B cell (primary cell): ENCODE measurements at regions not wholly inside any gene's neighbourhood (a gene's known extent, or its start where the extent isn't known, plus 50 kb on each side); places are given as distances from the start of the nearest gene placed in this dataset.

Experiments used
- ATAC-seq: fragments of 200-7000 bp; cut with Tn5 transposase; one replicate; pipeline ENCODE4 v1.10.0; 2021; ENCODE audit warnings: low read depth, mild to moderate bottlenecking, moderate number of reproducible peaks, moderate library complexity
- CTCF ChIA-PET: fragments of 350-600 bp; sonication (Branson Sonifier 250); formaldehyde crosslinking; loops from one replicate; lab custom pipeline; 2021; ENCODE audit warnings: antibody characterized with exemption, inconsistent platforms; lab: Charles Lee
- POLR2A ChIA-PET: fragments of 350-600 bp; sonication (Branson Sonifier 250); formaldehyde crosslinking; loops from one replicate; lab custom pipeline; 2021; ENCODE audit warnings: antibody characterized with exemption; lab: Charles Lee
- DNase-seq: peaks from one replicate; pipeline ENCODE4 v3.0.0; 2013
- H2AFZ ChIP-seq: 2 replicates; pipeline ENCODE4 v1.6.1; 2012; ENCODE audit warnings: mild to moderate bottlenecking, low read depth, low read length; ENCODE audit not compliant: insufficient read depth, poor library complexity, severe bottlenecking
- H3K27ac ChIP-seq, 2 donors: 1 replicate in 1 of 2; 2 replicates in 1 of 2; pipeline ENCODE4 v1.5.1; 2012 to 2013; ENCODE audit warnings: low read length in 2 of 2, mild to moderate bottlenecking in 2 of 2, moderate library complexity in 1 of 2
- H3K27me3 ChIP-seq, 4 experiments: fragments of 200-600 bp in 1 of 4; sonication (generic) in 1 of 4; replicated peaks in 1 of 4; 1 replicate in 2 of 4; 2 replicates in 2 of 4; pipeline versions ENCODE4 v1.6.1 to v1.7.0; 2013 to 2016; ENCODE audit warnings: low read length in 3 of 4, mild to moderate bottlenecking in 2 of 4, mixed read lengths in 1 of 4, moderate library complexity in 1 of 4; ENCODE audit not compliant: insufficient read depth in 4 of 4, control insufficient read depth in 3 of 4; ENCODE audit errors: control extremely low read depth in 1 of 4
- H3K36me3 ChIP-seq, 2 experiments: replicated peaks in 1 of 2; 1 replicate in 1 of 2; 2 replicates in 1 of 2; pipeline versions ENCODE4 v1.6.1 to v1.7.1; 2013; ENCODE audit warnings: low read length in 1 of 2; ENCODE audit not compliant: insufficient read depth in 2 of 2, control insufficient read depth in 1 of 2; ENCODE audit errors: control extremely low read depth in 1 of 2, extremely low read depth in 1 of 2
- H3K4me1 ChIP-seq, 2 donors: fragments of 200-600 bp in 1 of 2; sonication (generic) in 1 of 2; 1 replicate in 1 of 2; 2 replicates in 1 of 2; pipeline versions ENCODE4 v1.5.1 to v1.6.1; 2013 to 2017; ENCODE audit warnings: low read length in 2 of 2; ENCODE audit not compliant: control insufficient read depth in 2 of 2, insufficient read depth in 2 of 2
- H3K4me2 ChIP-seq: replicated peaks from 2 replicates; pipeline ENCODE3; 2012; ENCODE audit warnings: mild to moderate bottlenecking, low read depth, low read length; ENCODE audit not compliant: poor library complexity, severe bottlenecking
- H3K4me3 ChIP-seq, 5 experiments: fragments of 200-600 bp in 1 of 5; sonication (generic) in 1 of 5; 1 replicate in 3 of 5; 2 replicates in 2 of 5; pipeline versions ENCODE4 v1.5.1 to v1.7.0; 2011 to 2016; ENCODE audit warnings: low read length in 4 of 5, mild to moderate bottlenecking in 4 of 5, low read depth in 2 of 5, control low read depth in 1 of 5, moderate library complexity in 1 of 5; ENCODE audit not compliant: insufficient read depth in 1 of 5; ENCODE audit errors: control extremely low read depth in 1 of 5, extremely low read depth in 1 of 5
- H3K79me2 ChIP-seq: fragments of 200-600 bp; sonication (generic); one replicate; pipeline ENCODE4 v1.6.0; 2016; ENCODE audit warnings: low read length; ENCODE audit not compliant: control insufficient read depth, insufficient read depth
- H3K9ac ChIP-seq: fragments of 200-600 bp; sonication (generic); 2 replicates; pipeline ENCODE4 v1.6.1; 2017; ENCODE audit warnings: mild to moderate bottlenecking, low read length, moderate library complexity
- H3K9me3 ChIP-seq, 3 donors: one replicate each; pipeline versions ENCODE4 v1.6.1 to v1.7.1; 2013; ENCODE audit warnings: low read length in 2 of 3; ENCODE audit not compliant: control insufficient read depth in 2 of 3, insufficient read depth in 1 of 3; ENCODE audit errors: control extremely low read depth in 1 of 3
- H4K20me1 ChIP-seq: 2 replicates; pipeline ENCODE4 v1.6.0; 2012; ENCODE audit warnings: mild to moderate bottlenecking, low read length; ENCODE audit not compliant: insufficient read depth, control insufficient read depth, poor library complexity, severe bottlenecking
- H3K27ac Mint-ChIP-seq: one replicate; pipeline ENCODE4 v1.8.0; 2021; ENCODE audit warnings: mixed read lengths
- H3K27me3 Mint-ChIP-seq: one replicate; pipeline ENCODE4 v1.8.0; 2021; ENCODE audit warnings: mixed read lengths
- H3K4me1 Mint-ChIP-seq: one replicate; pipeline ENCODE4 v1.8.0; 2021; ENCODE audit warnings: mixed read lengths
- H3K4me3 Mint-ChIP-seq: one replicate; pipeline ENCODE4 v1.8.0; 2021; ENCODE audit warnings: mixed read lengths
- H3K9me3 Mint-ChIP-seq: one replicate; pipeline ENCODE4 v1.8.0; 2022; ENCODE audit warnings: mixed read lengths; ENCODE audit not compliant: insufficient read depth
- EZH2 ChIP-seq: IDR thresholded peaks from 2 replicates; pipeline ENCODE4 v1.6.1; 2012; ENCODE audit warnings: borderline replicate concordance, low read depth, mild to moderate bottlenecking, moderate library complexity, low read length; ENCODE audit not compliant: insufficient read depth, poor library complexity, severe bottlenecking
- WGBS: methylation state at CpG from one replicate; pipeline ENCODE4 v1.1.5; 2013; ENCODE audit warnings: missing lambda C conversion rate; ENCODE audit not compliant: insufficient coverage; 5-methylcytosine and 5-hydroxymethylcytosine counted together
- intact Hi-C: fragments of 100-400 bp; cut with micrococcal nuclease; formaldehyde crosslinking; loops from one replicate; pipeline ENCODE4 v1.10.0; 2022
- TF ChIP-seq, protein P1 (sequence below): fragments of 200-600 bp; IDR thresholded peaks from one replicate; pipeline ENCODE4 v1.8.0; 2022; ENCODE audit warnings: antibody characterized with exemption, mild to moderate bottlenecking

DNA sequence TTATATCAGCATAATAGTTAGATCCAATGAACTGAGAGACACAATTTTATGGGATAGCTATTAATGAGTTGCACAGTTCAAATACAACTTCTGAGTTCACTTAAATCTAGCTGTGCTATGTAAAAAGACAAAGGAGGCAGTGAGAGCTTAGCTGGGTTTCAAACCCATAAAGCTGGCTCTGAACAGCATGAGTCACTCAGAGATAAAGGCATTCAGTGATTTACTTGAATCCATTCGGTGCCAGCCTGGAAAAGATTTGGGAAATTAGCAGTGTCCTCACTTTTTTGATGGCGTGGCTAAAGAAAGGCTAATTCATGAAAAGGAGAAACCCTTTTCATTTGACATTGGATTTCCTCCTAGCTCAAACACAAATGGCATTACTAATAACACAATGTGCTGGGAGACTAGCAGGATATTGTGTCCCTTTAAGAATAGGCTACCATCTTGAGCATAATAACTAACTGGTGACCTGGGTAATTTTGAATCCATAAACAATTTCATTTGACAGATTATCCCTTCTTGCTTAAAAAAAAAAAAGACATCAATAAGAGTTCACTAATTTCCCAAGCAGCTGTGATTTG is 98.4 kb upstream of the NEUROD1 start:
- peaks cover 3% of the 10 kb centered on the region for H3K27me3 Mint-ChIP-seq
- Histone ChIP-seq H3K27ac (no peak overlapping the region), H3K79me2 (no peaks in the 10 kb centered on the region), H3K4me1 (no peaks in the 10 kb centered on the region), H3K9me3 (no peaks in the 10 kb centered on the region), H3K36me3 (no peaks in the 10 kb centered on the region), H4K20me1 (no peaks in the 10 kb centered on the region), H3K4me2 (no peak overlapping the region), H3K4me3 (no peak overlapping the region), H3K27me3 (no peaks in the 10 kb centered on the region), H3K9ac (no peak overlapping the region), H2AFZ (no peak overlapping the region)
- H3K4me3 Mint-ChIP-seq, result no peak overlapping the region
- H3K9me3 Mint-ChIP-seq, result peaks cover 1% of the 10 kb centered on the region
- intact Hi-C loops, result no loop called here
- H3K27ac Mint-ChIP-seq, result no peak overlapping the region
- TF ChIP-seq, protein P1, sequence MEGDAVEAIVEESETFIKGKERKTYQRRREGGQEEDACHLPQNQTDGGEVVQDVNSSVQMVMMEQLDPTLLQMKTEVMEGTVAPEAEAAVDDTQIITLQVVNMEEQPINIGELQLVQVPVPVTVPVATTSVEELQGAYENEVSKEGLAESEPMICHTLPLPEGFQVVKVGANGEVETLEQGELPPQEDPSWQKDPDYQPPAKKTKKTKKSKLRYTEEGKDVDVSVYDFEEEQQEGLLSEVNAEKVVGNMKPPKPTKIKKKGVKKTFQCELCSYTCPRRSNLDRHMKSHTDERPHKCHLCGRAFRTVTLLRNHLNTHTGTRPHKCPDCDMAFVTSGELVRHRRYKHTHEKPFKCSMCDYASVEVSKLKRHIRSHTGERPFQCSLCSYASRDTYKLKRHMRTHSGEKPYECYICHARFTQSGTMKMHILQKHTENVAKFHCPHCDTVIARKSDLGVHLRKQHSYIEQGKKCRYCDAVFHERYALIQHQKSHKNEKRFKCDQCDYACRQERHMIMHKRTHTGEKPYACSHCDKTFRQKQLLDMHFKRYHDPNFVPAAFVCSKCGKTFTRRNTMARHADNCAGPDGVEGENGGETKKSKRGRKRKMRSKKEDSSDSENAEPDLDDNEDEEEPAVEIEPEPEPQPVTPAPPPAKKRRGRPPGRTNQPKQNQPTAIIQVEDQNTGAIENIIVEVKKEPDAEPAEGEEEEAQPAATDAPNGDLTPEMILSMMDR, result no peak
- TF ChIP-seq EZH2, result no peak
- DNase-seq (no peak), ATAC-seq (no peak)
- CTCF ChIA-PET, result no interaction called here
- peaks cover 4% of the 10 kb centered on the region for H3K4me1 Mint-ChIP-seq
- POLR2A ChIA-PET, result no interaction called here
- WGBS, result 83% methylated on average over 2 of the region's 2 CpGs

DNA sequence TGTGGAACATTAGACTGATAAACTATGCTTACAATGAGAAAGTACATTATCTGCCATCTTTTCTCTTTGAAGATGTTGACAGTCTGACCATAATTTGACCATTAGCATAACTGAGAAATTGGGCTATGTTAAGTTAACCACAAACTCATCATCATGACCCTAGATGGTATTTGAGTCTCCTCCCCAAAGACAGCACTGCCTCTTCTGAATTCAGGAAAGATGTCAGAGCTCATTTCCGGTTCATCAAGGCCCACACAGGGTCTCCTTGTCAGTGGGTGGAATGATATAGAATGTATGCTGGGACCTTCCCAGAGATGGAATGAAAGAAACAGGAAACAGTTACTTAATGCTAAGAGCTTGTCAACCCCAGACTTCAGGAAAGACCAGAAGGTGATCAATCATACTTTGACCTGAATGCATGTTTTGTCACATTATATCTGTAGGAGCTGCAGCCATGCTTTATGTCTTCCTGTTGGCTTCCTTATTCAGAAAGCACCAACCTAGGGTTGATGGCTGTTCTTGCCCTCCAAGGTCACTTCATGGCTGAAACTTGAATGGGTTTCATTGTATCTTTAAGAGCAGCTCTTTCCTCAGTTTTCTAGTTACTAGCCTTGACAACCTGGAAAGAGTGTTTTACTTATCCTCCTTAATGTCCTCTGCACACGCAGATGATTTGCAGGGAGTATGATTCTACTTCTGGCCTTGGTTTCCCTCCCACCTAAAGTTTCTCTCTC is 99.1 kb upstream of the NEUROD1 start:
- Mint-ChIP-seq H3K9me3 (no peaks in the 10 kb centered on the region), H3K27ac (no peak overlapping the region), H3K4me1 (peaks cover 4% of the 10 kb centered on the region), H3K27me3 (peaks cover 3% of the 10 kb centered on the region), H3K4me3 (no peak overlapping the region)
- Histone ChIP-seq H3K9me3 (no peaks in the 10 kb centered on the region), H3K36me3 (no peaks in the 10 kb centered on the region), H2AFZ (no peak overlapping the region), H3K4me2 (no peak overlapping the region), H3K4me3 (no peak overlapping the region), H3K79me2 (no peaks in the 10 kb centered on the region), H3K27me3 (no peaks in the 10 kb centered on the region), H3K9ac (no peak overlapping the region), H3K27ac (no peak overlapping the region), H3K4me1 (no peaks in the 10 kb centered on the region), H4K20me1 (no peaks in the 10 kb centered on the region)
- ChIA-PET CTCF (no interaction called here), POLR2A (no interaction called here)
- no peak for TF ChIP-seq EZH2
- TF ChIP-seq, protein P1, result no peak
- intact Hi-C loops, result no loop called here
- DNase-seq (no peak), ATAC-seq (no peak)
- no CpG with 5 or more reads among the region's 2 CpGs for WGBS
